ENCODE measurements at regions not wholly inside any gene's neighbourhood (a gene's known extent, or its start where the extent isn't known, plus 50 kb on each side); places are given as distances from the start of the nearest gene placed in this dataset.
A peak's percentile ranks its signal among the peaks of the same experiment; 100 is the strongest.

- intact Hi-C loops (cut with micrococcal nuclease; ENCODE audit: unreplicated experiment) (no loop called here), in situ Hi-C loops (cut with MboI) (no loop called here)
- no peak for DNase-seq (ENCODE audit: low read depth, low spot score)
- Histone ChIP-seq H3K79me2 (ENCODE audit: control insufficient read depth, insufficient read depth, low read length) (no peaks in the 10 kb centered on the region), H3K4me3 (no peak overlapping the region), H3K27ac (ENCODE audit: control insufficient read depth, insufficient read depth) (no peak overlapping the region), H3K27me3 (replicated peaks in 1 of 2; ENCODE audit: control insufficient read depth in 2 of 2, insufficient read depth in 2 of 2, low read length in 1 of 2) (no peaks in the 10 kb centered on the region), H3K4me2 (ENCODE audit: control insufficient read depth, insufficient read depth) (no peak overlapping the region), H3K9me3 (replicated peaks; ENCODE audit: control insufficient read depth, insufficient read depth, low read length) (no peaks in the 10 kb centered on the region), H3K36me3 (ENCODE audit: control insufficient read depth in 2 of 2, insufficient read depth in 2 of 2, low read length in 1 of 2) (no peaks in the 10 kb centered on the region), H3K4me1 (ENCODE audit: control insufficient read depth, insufficient read depth, low read length) (no peaks in the 10 kb centered on the region), H4K20me1 (ENCODE audit: control insufficient read depth, insufficient read depth) (no peaks in the 10 kb centered on the region), H2AFZ (ENCODE audit: control insufficient read depth, low read depth, low read length) (no peak overlapping the region), H3K9ac (ENCODE audit: control insufficient read depth, insufficient read depth, low read length) (no peak overlapping the region)
- peak; percentile 59; the same call in 2 of the 3 replicates for ATAC-seq
- RAD21 ChIA-PET (ENCODE audit: unreplicated experiment) = no interaction called here
- WGBS (ENCODE audit: insufficient coverage, insufficient replicate concordance, low lambda C conversion rate, missing lambda C conversion rate) = 56% methylated on average over 4 of the region's 4 CpGs
- SMC1A ChIA-PET (ENCODE audit: uncharacterized antibody, unreplicated experiment) = interaction anchor here (1.1 to 1.3 kb wide), 2 partner anchors 58 to 69 kb away, joined by 3 read pairs; no protein-coding TSS in a partner anchor
- BruUV-seq (replicated peaks) = no TSS peak
- no peak for FAIRE-seq
- CTCF ChIA-PET = no interaction called here
- POLR2A ChIA-PET = no interaction called here
- TF ChIP-seq EP300 (IDR thresholded peaks at IDR 0.05; ENCODE audit: borderline replicate concordance in 1 of 2, control insufficient read depth in 1 of 2, low read depth in 2 of 2, low read length in 2 of 2) (no peak), KLF5 (IDR thresholded peaks at IDR 0.05; ENCODE audit: partially characterized antibody) (no peak), RAD51 (IDR thresholded peaks at IDR 0.05) (no peak), CTCF (IDR thresholded peaks at IDR 0.05 in 2 of 3, conservative IDR thresholded peaks at IDR 0.05 in 1 of 3; ENCODE audit: control insufficient read depth in 2 of 3, extremely low read depth in 1 of 3, insufficient read depth in 1 of 3, low read depth in 3 of 3, low read length in 3 of 3) (peak in 1 of 3 experiments; percentile 19; a peak in 1 of 6 replicates), CHD4 (IDR thresholded peaks at IDR 0.05) (no peak)
Observed at GRCh38 chr20:11553603-11554002, 364.1 kb upstream of the BTBD3 start.

- FAIRE-seq (no peak), DNase-seq (ENCODE audit: low read depth, low spot score) (no peak), ATAC-seq (no peak)
- SMC1A ChIA-PET (ENCODE audit: uncharacterized antibody, unreplicated experiment) = interaction anchor here (0.5 to 1.3 kb wide), 2 partner anchors 9 to 761 kb away, joined by 3 to 4 read pairs; no protein-coding TSS in a partner anchor
- Histone ChIP-seq H3K9me3 (replicated peaks; ENCODE audit: control insufficient read depth, insufficient read depth, low read length) (no peaks in the 10 kb centered on the region), H3K4me3 (no peak overlapping the region), H4K20me1 (ENCODE audit: control insufficient read depth, insufficient read depth) (no peaks in the 10 kb centered on the region), H3K36me3 (ENCODE audit: control insufficient read depth in 2 of 2, insufficient read depth in 2 of 2, low read length in 1 of 2) (no peaks in the 10 kb centered on the region), H3K4me2 (ENCODE audit: control insufficient read depth, insufficient read depth) (no peak overlapping the region), H3K4me1 (ENCODE audit: control insufficient read depth, insufficient read depth, low read length) (no peaks in the 10 kb centered on the region), H3K27ac (ENCODE audit: control insufficient read depth, insufficient read depth) (no peak overlapping the region), H3K27me3 (replicated peaks in 1 of 2; ENCODE audit: control insufficient read depth in 2 of 2, insufficient read depth in 2 of 2, low read length in 1 of 2) (no peaks in the 10 kb centered on the region), H2AFZ (ENCODE audit: control insufficient read depth, low read depth, low read length) (no peak overlapping the region), H3K79me2 (ENCODE audit: control insufficient read depth, insufficient read depth, low read length) (no peaks in the 10 kb centered on the region), H3K9ac (ENCODE audit: control insufficient read depth, insufficient read depth, low read length) (no peak overlapping the region)
- 9% methylated on average over 2 of the region's 2 CpGs for WGBS (ENCODE audit: insufficient coverage, insufficient replicate concordance, low lambda C conversion rate, missing lambda C conversion rate)
- RAD21 ChIA-PET (ENCODE audit: unreplicated experiment) = no interaction called here
- in situ Hi-C loops (cut with MboI) = no loop called here
- no TSS peak for BruUV-seq (replicated peaks)
- POLR2A ChIA-PET = no interaction called here
- CTCF ChIA-PET = no interaction called here
- intact Hi-C loops (cut with micrococcal nuclease; ENCODE audit: unreplicated experiment) = no loop called here
- no peak for TF ChIP-seq FOS (IDR thresholded peaks at IDR 0.05; ENCODE audit: borderline replicate concordance, extremely low read depth, insufficient read length)
- no peak for TF ChIP-seq TARDBP (IDR thresholded peaks at IDR 0.05; ENCODE audit: borderline replicate concordance)
- no peak for TF ChIP-seq IRF3 (IDR thresholded peaks at IDR 0.05)
- TF ChIP-seq YY1 (IDR thresholded peaks at IDR 0.05; ENCODE audit: low read depth, low read length) = no peak
- no peak for TF ChIP-seq BCL11A (IDR thresholded peaks at IDR 0.05; ENCODE audit: low read depth, low read length)
- no peak for TF ChIP-seq USF2 (IDR thresholded peaks at IDR 0.05; ENCODE audit: borderline replicate concordance, low read depth, low read length)
- no peak for TF ChIP-seq MAX (IDR thresholded peaks at IDR 0.05; ENCODE audit: low read depth, low read length)
- no peak for TF ChIP-seq SREBF2 (IDR thresholded peaks at IDR 0.05; ENCODE audit: low read length)
- no peak for TF ChIP-seq MTA3 (IDR thresholded peaks at IDR 0.05; ENCODE audit: borderline replicate concordance, low read length)
- TF ChIP-seq EZH2 (IDR thresholded peaks at IDR 0.05; ENCODE audit: borderline replicate concordance, control insufficient read depth, low read depth, low read length) = no peak
Observed at GRCh38 chr20:11555510-11555909, 362.2 kb upstream of the BTBD3 start.

Measured in GM12878 (cell line).